Right lobe of liver (tissue), 6 donors: ENCODE measurements at regions not wholly inside any gene's neighbourhood (a gene's known extent, or its start where the extent isn't known, plus 50 kb on each side); places are given as distances from the start of the nearest gene placed in this dataset.

Experiments used
- ATAC-seq, 4 donors: fragments of 200-7000 bp; cut with Tn5 transposase; one replicate each; pipeline ENCODE4 v1.9.1; 2020; ENCODE audit warnings: mild to moderate bottlenecking in 4 of 4, moderate library complexity in 4 of 4
- DNase-seq, 3 donors: peaks; one replicate each; pipeline ENCODE4 v3.0.0-alpha.2; 2020
- H3K27ac ChIP-seq, 3 donors: fragments of 200-600 bp; one replicate each; pipeline ENCODE4 v1.8.0; 2022
- H3K27me3 ChIP-seq, 2 donors: fragments of 200-600 bp; one replicate each; pipeline ENCODE4 v1.8.0; 2022
- H3K36me3 ChIP-seq, 4 donors: fragments of 200-600 bp; sonication (generic) in 1 of 4; one replicate each; pipeline versions ENCODE4 v1.5.1 to v1.8.0; 2017 to 2022; ENCODE audit warnings: control low read depth in 1 of 4
- H3K4me1 ChIP-seq, 4 donors: fragments of 200-600 bp; sonication (generic) in 1 of 4; one replicate each; pipeline versions ENCODE4 v1.5.1 to v1.8.0; 2017 to 2022; ENCODE audit warnings: control low read depth in 1 of 4
- H3K4me3 ChIP-seq, 3 donors: fragments of 200-600 bp; one replicate each; pipeline ENCODE4 v1.8.0; 2022
- H3K9me3 ChIP-seq, 4 donors: fragments of 200-600 bp; sonication (generic) in 1 of 4; one replicate each; pipeline versions ENCODE4 v1.5.1 to v1.8.0; 2017 to 2022; ENCODE audit warnings: control low read depth in 1 of 4
- CTCF ChIP-seq, 4 donors: fragments of 200-600 bp in 3 of 4; fragments of 450-650 bp in 1 of 4; IDR thresholded peaks; one replicate each; pipeline versions ENCODE4 v1.5.1 to v1.8.0; 2016 to 2022; ENCODE audit warnings: antibody characterized with exemption in 4 of 4, mild to moderate bottlenecking in 2 of 4
- POLR2A ChIP-seq: fragments of 450-650 bp; IDR thresholded peaks from one replicate; pipeline ENCODE4 v1.6.1; 2017; ENCODE audit warnings: antibody characterized with exemption, mild to moderate bottlenecking
- WGBS: methylation state at CpG from one replicate; pipeline ENCODE4 v1.1.6; 2018; ENCODE audit warnings: low coverage, low lambda C conversion rate; ENCODE audit not compliant: insufficient coverage; ENCODE audit errors: missing lambda C conversion rate; 5-methylcytosine and 5-hydroxymethylcytosine counted together
- intact Hi-C, 2 donors: fragments of 100-400 bp; cut with DNase I; formaldehyde crosslinking; loops; one replicate each; pipeline versions ENCODE4 v1.11.2 to v1.14.1; 2022
- donor health status: DM: no; HTN: yes; CAD: no.
- donor health status: DM: no; HTN: no; CAD: no.
- donor health status: DM: no; HTN: no; CAD: no.
- donor health status: DM: no; HTN: yes; CAD: no.
- donor health status: DM: no; HTN: yes; CAD: no.

DNA sequence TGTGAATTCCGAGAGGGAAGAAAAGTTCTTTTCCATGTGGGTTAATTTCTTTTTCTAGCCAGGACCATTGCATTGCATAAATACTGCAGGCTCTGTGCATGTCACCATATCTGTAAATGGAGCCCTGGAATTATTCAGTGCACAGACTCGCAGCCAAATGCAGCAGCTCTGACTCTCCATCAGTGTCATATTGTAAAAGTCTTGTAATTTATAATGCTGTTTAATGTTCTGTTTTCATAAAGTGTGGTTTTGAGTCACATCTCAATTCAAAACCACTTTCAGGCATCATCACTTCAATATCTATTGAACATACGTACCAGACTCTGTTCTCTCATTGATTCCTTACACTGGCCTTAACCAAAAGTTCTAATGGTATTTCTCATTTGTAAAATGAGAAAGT is 193.9 kb upstream of the RPL34 start:
- Histone ChIP-seq H3K36me3 (no peaks in the 10 kb centered on the region), H3K27ac (no peak overlapping the region), H3K9me3 (no peaks in the 10 kb centered on the region), H3K4me1 (no peaks in the 10 kb centered on the region), H3K4me3 (no peak overlapping the region), H3K27me3 (no peaks in the 10 kb centered on the region)
- 42% methylated on average over 3 of the region's 3 CpGs for WGBS
- ATAC-seq (no peak), DNase-seq (no peak)
- no peak for TF ChIP-seq POLR2A
- intact Hi-C loops: no loop called here

DNA sequence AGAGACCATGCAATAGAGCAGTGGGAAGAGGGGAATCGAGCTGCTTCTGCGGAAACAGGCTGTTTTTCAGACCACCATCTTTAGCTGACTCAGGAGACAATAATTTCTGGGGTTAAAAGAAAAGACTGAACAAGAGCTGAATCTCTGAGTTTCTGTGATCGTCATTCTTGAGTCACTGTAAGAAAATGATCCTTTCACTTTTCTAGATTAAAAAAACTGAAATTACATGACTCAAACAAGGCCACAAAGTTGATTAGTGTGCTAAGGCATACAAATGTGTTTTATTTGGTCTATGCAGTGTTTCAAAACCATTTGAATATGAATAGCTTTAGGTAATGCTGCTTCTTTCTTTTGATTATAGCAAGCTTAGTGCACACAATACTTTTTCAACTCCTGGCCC is 194.4 kb upstream of the RPL34 start:
- Histone ChIP-seq H3K4me1 (no peaks in the 10 kb centered on the region), H3K4me3 (no peak overlapping the region), H3K36me3 (no peaks in the 10 kb centered on the region), H3K27ac (no peak overlapping the region), H3K27me3 (no peaks in the 10 kb centered on the region), H3K9me3 (no peaks in the 10 kb centered on the region)
- 76% methylated on average over 3 of the region's 3 CpGs for WGBS
- ATAC-seq (no peak), DNase-seq (no peak)
- intact Hi-C loops: no loop called here
- TF ChIP-seq CTCF (IDR thresholded peaks at IDR 0.05) (no peak), POLR2A (no peak)

DNA sequence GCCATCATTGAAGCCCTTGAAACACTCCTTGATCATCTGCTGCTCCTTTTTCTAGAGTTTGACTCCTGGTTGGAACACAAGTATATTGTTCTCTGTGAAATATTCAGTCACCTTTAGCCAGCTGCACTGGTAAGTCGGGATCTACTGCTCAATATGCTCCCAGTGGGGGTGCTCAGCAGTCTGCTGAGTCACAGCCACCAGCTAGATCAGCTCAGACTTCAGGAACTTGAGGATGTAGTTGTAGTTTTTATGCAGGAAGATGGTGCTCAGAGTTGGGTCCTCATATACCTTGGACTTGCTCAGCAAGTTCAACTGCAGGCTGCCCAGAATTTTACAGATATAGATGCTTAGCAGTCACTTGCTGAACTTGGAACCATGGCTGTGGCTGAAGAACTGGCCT is 202.5 kb upstream of the RPL34 start:
- H3K9me3 ChIP-seq: no peaks in the 10 kb centered on the region
- intact Hi-C loops: no loop called here
- 40% methylated on average over 1 of the region's 1 CpG for WGBS
- H3K4me3 ChIP-seq: no peak overlapping the region
- H3K36me3 ChIP-seq: no peaks in the 10 kb centered on the region
- no peaks in the 10 kb centered on the region for H3K27me3 ChIP-seq
- TF ChIP-seq CTCF (IDR thresholded peaks at IDR 0.05) (no peak), POLR2A (no peak)
- no peak for DNase-seq
- H3K27ac ChIP-seq: no peak overlapping the region
- no peak for ATAC-seq
- no peaks in the 10 kb centered on the region for H3K4me1 ChIP-seq

GRCh38 chr4:108416831-108417230 is 203.5 kb upstream of the RPL34 start:
- WGBS: 90% methylated on average over 2 of the region's 3 CpGs
- H3K4me1 ChIP-seq: no peaks in the 10 kb centered on the region
- H3K36me3 ChIP-seq: no peaks in the 10 kb centered on the region
- H3K27ac ChIP-seq: no peak overlapping the region
- ATAC-seq: no peak
- no peaks in the 10 kb centered on the region for H3K9me3 ChIP-seq
- TF ChIP-seq POLR2A: no peak
- TF ChIP-seq CTCF (IDR thresholded peaks at IDR 0.05): no peak
- intact Hi-C loops: no loop called here
- no peak overlapping the region for H3K4me3 ChIP-seq
- H3K27me3 ChIP-seq: no peaks in the 10 kb centered on the region
- DNase-seq: no peak

GRCh38 chr4:108415389-108415788 is 205.0 kb upstream of the RPL34 start:
- WGBS: 71% methylated on average over 3 of the region's 7 CpGs
- no peak for DNase-seq
- TF ChIP-seq POLR2A (no peak), CTCF (IDR thresholded peaks at IDR 0.05) (no peak)
- no peak for ATAC-seq
- intact Hi-C loops: no loop called here
- no peak overlapping the region for H3K27ac ChIP-seq
- no peaks in the 10 kb centered on the region for H3K4me1 ChIP-seq
- no peaks in the 10 kb centered on the region for H3K27me3 ChIP-seq
- no peaks in the 10 kb centered on the region for H3K9me3 ChIP-seq
- no peaks in the 10 kb centered on the region for H3K36me3 ChIP-seq
- H3K4me3 ChIP-seq: no peak overlapping the region
